HepG2 (cell line): ENCODE measurements at regions not wholly inside any gene's neighbourhood (a gene's known extent, or its start where the extent isn't known, plus 50 kb on each side); places are given as distances from the start of the nearest gene placed in this dataset.

Source experiments
- ATAC-seq: fragments of 200-7000 bp; cut with Tn5 transposase; 3 replicates; pipeline ENCODE4 v1.9.1; 2020; ENCODE audit warnings: mild to moderate bottlenecking, moderate library complexity
- BruUV-seq: library from RNA; stranded (reverse); fragments of 400-500 nt; replicated peaks from 2 replicates; lab custom pipeline; 2021; lab: Mats Ljungman, UMichigan
- CTCF ChIA-PET: fragments of 300-600 bp; formaldehyde crosslinking; extraction: SDS; loops from one replicate; lab custom pipeline; 2021; ENCODE audit warnings: low total read pairs, inconsistent platforms, low intra/inter-chr PET ratio; lab: Yijun Ruan, JAX
- POLR2A ChIA-PET: fragments of 350-600 bp; sonication (Branson Sonifier 250); formaldehyde crosslinking; loops from one replicate; lab custom pipeline; 2020; ENCODE audit warnings: antibody characterized with exemption, inconsistent platforms; lab: Yijun Ruan, JAX
- DNase-seq: peaks from one replicate; pipeline ENCODE4 v3.0.0-alpha.2; 2015; ENCODE audit warnings: low spot score
- FAIRE-seq: peaks from 3 replicates; lab custom pipeline; 2011; peaks lifted over from hg19 to GRCh38; lab: Jason Lieb, UNC
- H2AFZ ChIP-seq: one replicate; pipeline ENCODE4 v1.6.1; 2011; ENCODE audit warnings: low read length, inconsistent platforms
- H3K27ac ChIP-seq: fragments of 300-600 bp; 3 replicates; pipeline ENCODE4 v1.8.0; 2011; ENCODE audit warnings: mixed run types, mild to moderate bottlenecking, mixed read lengths, low read length, inconsistent platforms; ENCODE audit not compliant: insufficient read depth; ENCODE audit errors: extremely low read length
- H3K27me3 ChIP-seq, 2 experiments: fragments of 200-600 bp in 1 of 2; 2 replicates in 1 of 2; 3 replicates in 1 of 2; pipeline versions ENCODE4 v1.6.0 to v1.8.0; 2011; ENCODE audit warnings: low read length in 2 of 2, mild to moderate bottlenecking in 2 of 2, moderate library complexity in 2 of 2, inconsistent platforms in 1 of 2; ENCODE audit not compliant: insufficient read depth in 2 of 2, control insufficient read depth in 1 of 2
- H3K36me3 ChIP-seq, 2 experiments: fragments of 200-600 bp in 1 of 2; replicated peaks in 1 of 2; 2 replicates in 1 of 2; 3 replicates in 1 of 2; pipeline versions ENCODE4 v1.5.1 to v1.8.0; 2011; ENCODE audit warnings: low read length in 2 of 2, inconsistent platforms in 1 of 2; ENCODE audit not compliant: insufficient read depth in 2 of 2, control insufficient read depth in 1 of 2
- H3K4me1 ChIP-seq: 2 replicates; pipeline ENCODE4 v1.5.1; 2012; ENCODE audit warnings: low read length, inconsistent platforms; ENCODE audit not compliant: insufficient read depth
- H3K4me2 ChIP-seq: 2 replicates; pipeline ENCODE4 v1.6.0; 2011; ENCODE audit warnings: low read depth, low read length, inconsistent platforms
- H3K4me3 ChIP-seq, 3 experiments: fragments of 200-600 bp in 1 of 3; sonication (generic), shearing (Covaris generic) in 1 of 3; replicated peaks in 1 of 3; 2 replicates each; pipeline ENCODE4 v1.5.1; 2011 to 2016; ENCODE audit warnings: low read length in 3 of 3, inconsistent platforms in 2 of 3, low read depth in 2 of 3, mild to moderate bottlenecking in 2 of 3, control low read depth in 1 of 3, mixed read lengths in 1 of 3; ENCODE audit not compliant: insufficient read depth in 1 of 3
- H3K79me2 ChIP-seq: one replicate; pipeline ENCODE4 v1.6.1; 2011; ENCODE audit warnings: low read length, inconsistent platforms; ENCODE audit not compliant: insufficient read depth
- H3K9ac ChIP-seq: 2 replicates; pipeline ENCODE4 v1.6.0; 2011; ENCODE audit warnings: mild to moderate bottlenecking, low read depth, low read length, inconsistent platforms; ENCODE audit not compliant: insufficient read depth
- H3K9me3 ChIP-seq: 2 replicates; pipeline ENCODE4 v1.5.1; 2012; ENCODE audit warnings: mild to moderate bottlenecking, low read length
- H4K20me1 ChIP-seq: 2 replicates; pipeline ENCODE4 v1.6.0; 2011; ENCODE audit warnings: inconsistent platforms, mild to moderate bottlenecking, low read length, moderate library complexity; ENCODE audit not compliant: insufficient read depth
- CEBPB ChIP-seq: IDR thresholded peaks from 2 replicates; pipeline ENCODE4 v1.6.1; 2011; ENCODE audit warnings: low read depth, low read length, improper control_type of control experiment, borderline replicate concordance
- CERS6 ChIP-seq: sonication (generic); formaldehyde crosslinking; IDR thresholded peaks from 2 replicates; pipeline ENCODE4 v1.5.0; 2020; ENCODE audit warnings: missing genetic modification reagents
- DPF2 ChIP-seq: sonication (generic); formaldehyde crosslinking; IDR thresholded peaks from 2 replicates; pipeline ENCODE4 v1.4.0; 2020; ENCODE audit warnings: mild to moderate bottlenecking, low read depth, missing genetic modification reagents, borderline replicate concordance
- FOXO4 ChIP-seq: sonication (generic); formaldehyde crosslinking; conservative IDR thresholded peaks from 2 replicates; pipeline ENCODE4 v1.8.1; 2023; ENCODE audit warnings: missing genetic modification reagents
- HNRNPH1 ChIP-seq: fragments of 200-400 bp; formaldehyde crosslinking; optimal IDR thresholded peaks from 2 replicates; pipeline ENCODE3; 2017; ENCODE audit warnings: mild to moderate bottlenecking, low read depth, low read length
- LBX2 ChIP-seq: sonication (generic); formaldehyde crosslinking; IDR thresholded peaks from 2 replicates; pipeline ENCODE4 v1.5.0; 2020; ENCODE audit warnings: missing genetic modification reagents, mild to moderate bottlenecking, borderline replicate concordance
- NFYC ChIP-seq: IDR thresholded peaks from 2 replicates; pipeline ENCODE4 v1.6.1; 2016; ENCODE audit warnings: missing genetic modification reagents, missing compliant biosample characterization
- RARG ChIP-seq: sonication (generic); formaldehyde crosslinking; IDR thresholded peaks from 2 replicates; pipeline ENCODE4 v1.4.0; 2020; ENCODE audit warnings: low read depth, mild to moderate bottlenecking, missing genetic modification reagents
- SMAD9 ChIP-seq: sonication (generic); formaldehyde crosslinking; IDR thresholded peaks from 2 replicates; pipeline ENCODE4 v1.5.1; 2020; ENCODE audit warnings: mild to moderate bottlenecking, missing genetic modification reagents
- SP1 ChIP-seq, 2 experiments: fragments of 450-650 bp in 1 of 2; sonication (generic) in 1 of 2; formaldehyde crosslinking in 1 of 2; IDR thresholded peaks; 2 replicates each; pipeline versions ENCODE4 v1.4.0 to v1.6.1; 2016 to 2020; ENCODE audit warnings: missing genetic modification reagents in 1 of 2
- TCF7L2 ChIP-seq: IDR thresholded peaks from 2 replicates; pipeline ENCODE4 v1.6.1; 2011; ENCODE audit warnings: mild to moderate bottlenecking, low read depth, low read length, moderate library complexity
- TRAFD1 ChIP-seq: sonication (generic); formaldehyde crosslinking; IDR thresholded peaks from 2 replicates; pipeline ENCODE4 v1.5.1; 2020; ENCODE audit warnings: missing genetic modification reagents, mild to moderate bottlenecking, borderline replicate concordance
- ZNF160 ChIP-seq: sonication (generic); formaldehyde crosslinking; IDR thresholded peaks from 2 replicates; pipeline ENCODE4 v1.8.0; 2022; ENCODE audit warnings: mild to moderate bottlenecking, inconsistent platforms, missing genetic modification reagents
- ZNF326 ChIP-seq: sonication (generic); formaldehyde crosslinking; IDR thresholded peaks from 2 replicates; pipeline ENCODE4 v1.4.0; 2020; ENCODE audit warnings: missing genetic modification reagents, borderline replicate concordance
- ZNF362 ChIP-seq: sonication (generic); formaldehyde crosslinking; IDR thresholded peaks from 2 replicates; pipeline ENCODE4 v1.4.0; 2020; ENCODE audit warnings: missing genetic modification reagents, mild to moderate bottlenecking, borderline replicate concordance
- ZNF432 ChIP-seq: sonication (generic); formaldehyde crosslinking; IDR thresholded peaks from 2 replicates; pipeline ENCODE4 v1.5.0; 2020; ENCODE audit warnings: missing genetic modification reagents, mild to moderate bottlenecking, borderline replicate concordance
- ZNF639 ChIP-seq: conservative IDR thresholded peaks from 2 replicates; pipeline ENCODE4 v1.6.1; 2018; ENCODE audit warnings: missing genetic modification reagents
- WGBS: methylation state at CpG from one replicate; pipeline ENCODE4 v1.1.6; 2017; ENCODE audit warnings: low lambda C conversion rate; 5-methylcytosine and 5-hydroxymethylcytosine counted together
- in situ Hi-C: cut with HindIII; loops from 2 replicates; pipeline ENCODE4 v1.10.0; 2017; ENCODE audit warnings: low pct_unique_long_range_greater_than_20kb; ENCODE audit not compliant: extremely low pct_ligation_motif_present
- intact Hi-C: fragments of 100-400 bp; cut with micrococcal nuclease; formaldehyde crosslinking; loops from one replicate; pipeline ENCODE4 v1.10.0; 2022; ENCODE audit not compliant: unreplicated experiment

- in situ Hi-C loops = no loop called here
- H2AFZ ChIP-seq = no peak overlapping the region
These were observed 410.9 kb downstream of the PDGFC start for GRCh38 chr4:156560701-156561100.

More at GRCh38 chr4:156560701-156561100, 410.9 kb downstream of the PDGFC start:
- TF ChIP-seq ZNF362 (CRISPR knock-in tag) (no peak), FOXO4 (no peak), LBX2 (no peak), DPF2 (CRISPR knock-in tag) (no peak), ZNF639 (CRISPR knock-in tag) (no peak), ZNF160 (no peak), HNRNPH1 (no peak), CEBPB (no peak), ZNF432 (no peak), TRAFD1 (CRISPR knock-in tag) (no peak), SP1 (IDR thresholded peaks at IDR 0.05) (no peak), SP1 (CRISPR knock-in tag; IDR thresholded peaks at IDR 0.05) (no peak), ZNF326 (no peak), RARG (no peak), NFYC (no peak), CERS6 (CRISPR knock-in tag) (no peak), SMAD9 (CRISPR knock-in tag) (no peak), TCF7L2 (no peak)
- Histone ChIP-seq H4K20me1 (no peaks in the 10 kb centered on the region), H3K79me2 (no peaks in the 10 kb centered on the region), H3K4me3 (no peak overlapping the region), H3K9ac (no peak overlapping the region), H3K27ac (no peak overlapping the region), H3K27me3 (no peaks in the 10 kb centered on the region; a peak in 1 of 5 replicates), H3K9me3 (no peaks in the 10 kb centered on the region), H3K36me3 (no peaks in the 10 kb centered on the region), H3K4me1 (no peaks in the 10 kb centered on the region), H3K4me2 (no peak overlapping the region)
- ChIA-PET POLR2A (no interaction called here), CTCF (no interaction called here)
- BruUV-seq = no TSS peak
- intact Hi-C loops = no loop called here
- DNase-seq = no peak
- no peak for ATAC-seq
- no peak for FAIRE-seq
- 6% methylated on average over 2 of the region's 2 CpGs for WGBS
